ENCODE measurements at regions not wholly inside any gene's neighbourhood (a gene's known extent, or its start where the extent isn't known, plus 50 kb on each side); places are given as distances from the start of the nearest gene placed in this dataset.
A peak's percentile ranks its signal among the peaks of the same experiment; 100 is the strongest.
"Not testable (repeated sequence)": the region's sequence is repeated elsewhere in the genome, so short reads cannot be mapped to it uniquely, and the experiment has no call there.

GRCh38 chr12:82529101-82529500 is 157.6 kb upstream of the TMTC2 start:
- no peak for DNase-seq (ENCODE audit: low read depth)

DNA sequence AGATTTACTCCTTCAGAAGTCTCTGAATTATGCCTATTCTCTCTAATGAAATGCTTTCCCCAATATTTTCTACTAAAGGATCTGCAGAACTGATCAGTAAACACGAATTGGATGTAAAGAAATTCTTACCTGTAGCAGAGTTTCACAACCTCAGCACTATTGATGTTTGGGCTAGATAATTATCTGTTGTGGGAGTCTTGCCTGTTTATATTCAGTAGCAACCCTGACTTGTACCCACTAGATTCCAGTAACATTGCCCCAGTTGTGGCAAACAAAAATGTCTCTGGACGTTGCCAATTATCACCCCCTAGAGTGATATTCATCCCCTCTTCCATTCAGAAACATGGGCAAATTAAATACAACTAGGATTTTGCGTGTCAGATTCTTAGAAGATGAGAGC is 156.8 kb upstream of the TMTC2 start:
- DNase-seq (ENCODE audit: low read depth) = no peak

DNA sequence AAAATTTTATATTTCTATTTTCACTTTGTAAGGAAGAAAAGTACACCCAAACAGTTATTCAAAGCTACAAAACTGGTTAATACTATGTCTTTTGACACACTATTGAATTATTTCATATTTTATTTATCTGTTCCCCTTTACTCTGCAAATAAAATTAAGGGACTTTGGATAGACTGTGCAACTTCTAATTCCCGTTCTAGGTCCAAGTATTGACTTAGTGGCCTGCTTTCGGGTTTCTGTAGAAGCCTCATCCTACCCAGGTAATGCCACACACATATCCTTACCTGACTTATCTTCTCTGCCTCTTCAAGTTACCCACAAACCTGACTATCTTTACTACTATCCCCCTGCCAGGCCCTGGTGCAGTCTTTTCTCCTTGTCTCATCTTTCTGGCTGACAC is 156.3 kb upstream of the TMTC2 start:
- DNase-seq (ENCODE audit: low read depth) = no peak

DNA sequence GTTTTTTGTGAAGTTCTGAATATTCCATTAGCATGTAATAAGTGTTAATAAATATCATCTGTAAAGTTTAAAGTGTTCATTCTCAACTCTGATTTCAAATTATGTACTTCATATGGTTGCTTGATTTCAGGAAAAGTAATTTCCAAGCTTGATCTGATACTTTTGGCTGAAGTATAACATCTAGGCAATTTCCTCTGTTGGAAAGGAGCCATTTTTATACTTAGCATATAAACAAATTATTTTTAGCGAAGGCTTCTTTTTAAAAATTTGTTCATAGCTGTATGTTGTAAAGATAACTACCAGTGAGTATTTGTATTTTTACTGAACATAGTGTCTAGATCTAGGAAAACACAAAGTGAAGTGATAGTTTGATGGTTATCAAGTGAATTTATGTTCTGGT is 153.4 kb upstream of the TMTC2 start:
- DNase-seq (ENCODE audit: low read depth) = no peak

DNA sequence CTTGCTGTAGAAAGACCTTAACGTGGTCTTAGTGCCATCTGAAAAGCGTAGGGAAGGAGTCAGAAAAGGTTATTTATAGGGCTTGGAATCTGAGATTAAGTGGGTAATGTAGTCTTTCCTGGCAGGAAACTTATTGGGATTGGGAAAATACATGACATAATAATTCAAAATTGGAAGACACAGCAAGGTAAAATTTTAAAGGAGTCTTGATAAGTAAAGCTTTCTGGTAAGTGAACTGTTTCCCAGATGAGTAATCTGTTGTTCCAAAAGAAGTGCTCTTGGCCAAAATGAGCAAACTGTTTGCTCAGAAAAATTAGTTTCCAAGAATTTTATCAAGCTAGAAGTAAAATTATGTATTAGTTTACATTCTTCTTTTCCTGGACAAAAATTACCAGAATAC is 149.3 kb upstream of the TMTC2 start:
- DNase-seq (ENCODE audit: low read depth) = no peak

- no peak for DNase-seq (ENCODE audit: low read depth)
Measured at GRCh38 chr12:82554529-82554928, 132.2 kb upstream of the TMTC2 start.

GRCh38 chr12:82555699-82556098 is 131.0 kb upstream of the TMTC2 start:
- DNase-seq (ENCODE audit: low read depth) = no peak

DNA sequence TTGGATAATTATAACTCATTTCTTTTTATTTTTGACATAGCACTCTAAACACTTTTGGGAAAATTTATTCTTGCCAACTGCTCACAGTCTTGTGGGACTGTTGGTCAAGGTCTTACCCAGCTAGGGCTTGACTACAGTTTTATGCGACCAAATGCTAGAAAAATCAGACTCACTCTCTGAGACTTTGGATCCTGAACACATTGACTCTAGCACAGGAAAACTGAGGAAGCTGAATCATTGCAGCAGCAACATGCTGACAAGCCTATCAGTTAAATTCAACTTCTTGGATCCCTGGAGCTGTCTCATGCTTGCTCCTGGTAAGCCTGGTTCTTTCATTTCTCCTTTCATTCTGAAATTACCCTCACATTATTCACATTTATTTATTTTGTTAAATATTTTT is 120.7 kb upstream of the TMTC2 start:
- no peak for DNase-seq (ENCODE audit: low read depth)

GRCh38 chr12:82567688-82568087 is 119.0 kb upstream of the TMTC2 start:
- no peak for DNase-seq (ENCODE audit: low read depth)

- DNase-seq (ENCODE audit: low read depth) = no peak
Measured at GRCh38 chr12:82574191-82574590, 112.5 kb upstream of the TMTC2 start.

- no peak for DNase-seq (ENCODE audit: low read depth)
Measured at GRCh38 chr12:82578725-82579124, 108.0 kb upstream of the TMTC2 start.

- DNase-seq (ENCODE audit: low read depth) = no peak
Measured at GRCh38 chr12:82583756-82584155, 103.0 kb upstream of the TMTC2 start.

GRCh38 chr12:82593143-82593542 is 93.6 kb upstream of the TMTC2 start:
- no peak for DNase-seq (ENCODE audit: low read depth)

DNA sequence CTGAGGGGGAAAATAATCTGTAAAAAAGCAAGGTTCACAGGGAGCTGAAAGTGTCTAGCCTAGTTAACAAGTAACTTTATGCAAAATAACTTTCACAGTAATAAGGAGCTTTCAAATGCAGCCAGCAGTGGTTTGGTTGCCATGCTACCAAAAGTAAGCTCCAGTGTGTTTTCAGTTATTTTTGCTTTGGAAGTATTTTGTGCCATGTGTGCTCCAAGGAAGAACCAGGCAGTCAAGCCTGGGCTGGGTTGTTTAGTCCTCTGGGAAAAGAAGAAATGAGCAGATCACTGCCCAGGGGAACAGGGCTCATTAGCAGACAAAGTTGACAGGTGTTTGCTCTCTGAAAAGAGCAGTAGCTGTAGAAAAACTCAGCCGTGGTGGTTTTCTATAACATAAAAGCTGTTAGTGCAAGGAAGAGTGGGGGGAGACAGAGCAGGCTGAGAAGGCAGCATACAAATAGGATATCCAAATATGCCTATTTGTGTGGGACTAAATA is 92.8 kb upstream of the TMTC2 start:
- no peak for DNase-seq (ENCODE audit: low read depth)

DNA sequence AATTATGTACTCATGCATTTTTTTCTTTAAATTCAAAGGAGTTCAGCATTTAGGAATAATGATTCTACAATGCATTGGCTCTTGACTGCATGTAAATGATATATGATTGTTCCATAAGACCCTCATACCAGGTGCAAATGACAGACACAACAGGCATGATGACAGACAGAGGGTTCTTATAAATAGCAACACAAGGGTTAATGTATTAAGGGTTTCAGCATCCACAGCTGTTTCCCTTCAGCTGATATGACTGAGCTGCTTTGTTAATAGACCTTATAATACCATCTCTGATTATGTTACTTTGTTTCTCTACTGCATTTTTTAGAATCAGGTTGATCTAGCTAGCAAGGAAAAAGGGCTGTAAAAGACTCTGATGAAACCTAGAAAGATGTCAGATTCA is 90.8 kb upstream of the TMTC2 start:
- DNase-seq (ENCODE audit: low read depth) = no peak

DNA sequence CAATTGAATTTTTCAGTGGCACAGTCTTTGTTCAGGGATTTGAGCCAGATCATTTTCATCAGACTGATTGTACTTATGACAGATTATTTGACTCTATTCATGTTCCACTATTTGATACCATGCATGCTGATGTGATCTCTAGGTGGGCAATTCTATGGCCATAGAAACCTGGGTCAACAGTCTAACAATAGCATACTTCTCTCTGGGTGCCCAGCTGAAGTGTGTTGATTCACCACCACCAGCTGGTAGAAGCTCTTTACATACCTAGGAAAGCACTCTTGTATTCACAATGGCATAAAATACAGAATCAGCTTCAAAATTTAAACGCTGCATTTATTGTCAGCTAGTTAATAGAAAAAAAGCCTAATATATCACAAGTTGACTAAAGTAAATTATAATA is 90.2 kb upstream of the TMTC2 start:
- DNase-seq (ENCODE audit: low read depth) = no peak

DNA sequence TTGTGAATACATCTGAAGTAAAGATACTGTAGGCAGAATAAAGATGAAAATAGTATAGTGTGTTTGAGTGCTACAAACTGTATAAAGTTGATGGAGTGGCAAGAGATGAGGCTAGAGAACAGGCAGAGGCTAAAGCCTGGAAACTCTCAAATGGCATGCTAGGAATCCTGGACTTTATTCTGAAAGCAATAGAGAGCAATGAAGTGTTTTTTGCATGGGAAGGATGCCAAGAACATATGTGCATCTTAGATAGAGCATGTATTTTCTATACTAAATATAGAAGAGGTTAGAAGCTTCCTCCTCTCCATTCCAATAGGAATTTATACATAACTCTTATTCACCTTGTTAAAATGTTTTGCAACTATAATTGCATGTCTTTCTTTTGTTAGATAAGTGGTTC is 86.3 kb upstream of the TMTC2 start:
- no peak for DNase-seq (ENCODE audit: low read depth)

- not testable (repeated sequence) for DNase-seq (ENCODE audit: low read depth)
Measured at GRCh38 chr12:82603647-82604046, 83.1 kb upstream of the TMTC2 start.

- no peak for DNase-seq (ENCODE audit: low read depth)
Measured at GRCh38 chr12:82605115-82605514, 81.6 kb upstream of the TMTC2 start.

DNA sequence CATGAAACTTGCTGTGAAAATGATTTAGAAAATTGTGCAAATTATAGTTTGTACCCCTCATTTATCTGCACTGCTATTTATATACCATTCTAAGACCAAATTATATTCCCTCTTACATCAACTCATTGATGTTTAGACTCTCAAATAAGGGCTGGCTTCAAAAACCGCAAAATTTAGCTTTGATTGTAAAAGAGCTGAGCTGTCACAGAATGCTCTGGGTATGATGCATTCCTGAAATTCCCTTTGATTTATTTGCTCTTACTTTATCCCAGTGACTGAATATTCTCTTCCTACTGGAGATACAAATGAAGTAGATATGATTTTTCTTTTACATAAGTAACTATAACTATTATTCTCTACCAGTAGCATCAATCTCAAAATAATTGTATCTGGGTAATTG is 78.0 kb upstream of the TMTC2 start:
- peak; percentile 64 for DNase-seq (ENCODE audit: low read depth)

- no peak for DNase-seq (ENCODE audit: low read depth)
Measured at GRCh38 chr12:82609234-82609914, 77.3 kb upstream of the TMTC2 start.

DNA sequence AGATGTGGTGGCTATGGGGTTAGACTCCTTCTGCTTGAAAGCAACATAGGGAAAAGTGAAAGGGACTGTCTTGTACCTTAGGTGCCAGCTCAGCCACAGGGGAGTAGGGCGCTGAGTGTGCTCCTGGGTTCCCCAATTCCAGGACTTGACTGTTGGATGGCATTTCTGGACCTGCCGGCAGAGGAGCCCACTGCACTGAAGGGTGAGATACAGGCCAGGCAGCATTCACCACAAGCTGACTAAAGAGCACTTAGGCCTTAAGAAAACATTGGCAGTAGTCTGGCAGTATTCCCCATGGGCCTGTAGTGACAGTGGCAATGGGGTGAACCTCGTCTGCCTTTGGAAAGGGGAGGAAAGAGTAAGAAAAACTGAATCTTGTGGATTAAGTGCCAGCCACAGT is 67.1 kb upstream of the TMTC2 start:
- DNase-seq (ENCODE audit: low read depth) = no peak

DNA sequence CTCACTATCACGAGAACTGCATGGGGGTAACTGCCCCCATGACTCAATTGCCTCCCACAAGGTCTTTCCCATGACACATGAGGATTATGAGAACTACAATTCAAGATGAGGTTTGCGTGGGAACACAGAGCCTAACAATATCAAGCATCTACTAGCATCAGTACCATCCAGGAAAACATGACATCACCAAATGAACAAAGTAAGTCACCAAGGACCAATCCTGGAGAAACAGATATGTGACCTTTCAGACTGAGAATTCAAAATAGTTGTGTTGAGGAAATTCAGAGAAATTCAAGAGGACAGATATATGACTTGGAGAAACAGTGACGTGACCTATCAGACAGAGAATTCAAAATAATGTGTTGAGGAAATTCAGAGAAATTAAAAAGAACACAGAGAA is 65.8 kb upstream of the TMTC2 start:
- no peak for DNase-seq (ENCODE audit: low read depth)

DNA sequence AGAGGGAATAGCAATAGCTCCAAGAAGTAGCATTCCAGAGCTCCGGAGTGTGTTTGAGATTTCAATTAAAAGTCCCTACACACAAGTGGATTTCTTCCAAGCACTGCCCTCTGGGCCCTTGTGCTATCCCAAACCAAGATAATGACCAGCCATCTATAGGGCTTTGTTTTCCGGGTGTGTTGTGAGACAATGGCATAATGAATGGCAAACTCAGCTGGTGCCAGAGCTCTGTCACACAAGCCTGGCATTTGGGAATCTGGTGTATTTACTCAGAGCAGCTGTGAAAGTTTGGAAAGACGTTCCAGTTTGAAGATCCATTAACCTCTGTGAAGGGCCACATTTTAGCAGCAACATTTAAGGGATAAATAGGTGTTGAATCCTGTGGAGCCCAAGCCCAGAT is 61.2 kb upstream of the TMTC2 start:
- DNase-seq (ENCODE audit: low read depth) = no peak

DNA sequence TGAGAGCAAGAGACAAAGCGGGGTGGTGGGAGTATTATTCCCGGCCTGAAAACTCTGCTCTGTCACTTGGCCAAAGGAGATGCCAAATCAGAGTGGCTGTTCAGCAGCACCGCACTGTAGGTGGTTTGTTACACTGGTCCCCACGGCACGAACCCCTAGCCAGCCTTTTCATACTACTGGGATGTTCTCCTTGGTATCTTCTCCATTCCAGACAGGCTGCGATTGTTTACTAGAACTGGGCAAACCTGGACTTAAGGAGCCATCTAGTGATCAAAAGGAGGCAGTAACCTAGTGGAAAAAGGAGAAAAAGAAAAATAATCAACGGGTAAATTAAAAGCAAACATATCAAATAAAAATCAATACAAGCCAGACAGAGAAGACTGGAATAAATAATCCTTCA is 58.9 kb upstream of the TMTC2 start:
- peak; percentile 23 for DNase-seq (ENCODE audit: low read depth)
